ENCODE measurements at regions not wholly inside any gene's neighbourhood (a gene's known extent, or its start where the extent isn't known, plus 50 kb on each side); places are given as distances from the start of the nearest gene placed in this dataset.

DNA sequence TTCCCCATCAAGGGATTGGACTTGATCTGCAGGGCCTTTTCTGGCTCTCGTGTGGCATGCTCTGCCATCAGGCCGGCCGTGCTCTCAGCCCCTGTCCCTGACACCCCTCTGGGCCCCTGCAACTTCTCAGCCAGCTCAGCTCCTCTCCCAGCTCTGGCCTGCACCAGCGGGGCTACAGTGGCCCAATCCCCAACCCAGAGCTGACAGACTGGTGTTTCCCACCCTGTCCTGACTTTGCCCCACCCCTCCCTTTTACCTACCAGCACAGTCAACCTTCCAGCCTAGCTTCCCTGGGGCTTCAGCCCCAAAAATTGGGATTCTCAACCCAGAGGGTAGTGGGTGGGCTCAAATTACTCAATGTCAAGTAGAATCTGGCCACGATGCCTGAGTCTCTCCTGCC, 149.3 kb downstream of the SYF2 start:
- Histone ChIP-seq H3K4me1 (ENCODE audit: control insufficient read depth, insufficient read depth, low read length) (no peaks in the 10 kb centered on the region), H3K4me3 (ENCODE audit: insufficient read depth, low read depth, low read length) (no peak overlapping the region), H3K36me3 (ENCODE audit: control insufficient read depth, insufficient read depth, low read length) (no peaks in the 10 kb centered on the region), H3K4ac (ENCODE audit: low read depth, low read length) (no peak overlapping the region), H2BK15ac (ENCODE audit: low read depth, low read length) (no peak overlapping the region), H2BK5ac (ENCODE audit: low read depth, low read length, poor library complexity, severe bottlenecking) (no peak overlapping the region), H2AK9ac (replicated peaks; ENCODE audit: low read depth, low read length, poor library complexity) (no peak overlapping the region), H2AK5ac (ENCODE audit: low read depth, low read length) (no peak overlapping the region), H3K4me2 (ENCODE audit: low read depth, low read length) (no peak overlapping the region), H4K8ac (ENCODE audit: low read depth in 2 of 2, low read length in 2 of 2) (no peak overlapping the region), H4K91ac (ENCODE audit: insufficient read depth, low read depth, low read length) (no peak overlapping the region), H4K5ac (ENCODE audit: low read depth, low read length) (no peak overlapping the region), H3K18ac (ENCODE audit: low read depth, low read length) (no peak overlapping the region), H3K9me3 (ENCODE audit: control insufficient read depth, insufficient read depth, low read length) (0 out of 2 replicates have a peak, but pooled peaks cover 2% of the 10 kb centered on the region), H3K27ac (ENCODE audit: insufficient read depth, low read length) (no peak overlapping the region), H2BK20ac (ENCODE audit: low read depth, low read length) (no peak overlapping the region), H2AFZ (replicated peaks; ENCODE audit: low read length, poor library complexity) (no peak overlapping the region), H3K23ac (ENCODE audit: low read depth, low read length) (no peak overlapping the region), H3K56ac (ENCODE audit: extremely low read depth, insufficient read depth, low read length) (no peak overlapping the region), H4K20me1 (ENCODE audit: insufficient read depth, low read length) (no peaks in the 10 kb centered on the region; the same call in 1 of the 2 replicates), H2BK120ac (ENCODE audit: low read depth, low read length) (no peak overlapping the region), H3K79me1 (ENCODE audit: low read depth in 1 of 2, low read length in 2 of 2) (no peaks in the 10 kb centered on the region), H3K27me3 (ENCODE audit: control insufficient read depth, insufficient read depth, low read length) (peaks cover 58% of the 10 kb centered on the region), H3K9me1 (ENCODE audit: insufficient read depth, low read length) (no peaks in the 10 kb centered on the region), H3K14ac (replicated peaks; ENCODE audit: low read depth, low read length) (no peak overlapping the region), H3K9ac (ENCODE audit: low read depth, low read length) (no peak overlapping the region)
- DNase-seq (no peak), ATAC-seq (ENCODE audit: low read depth) (no peak)
- intact Hi-C loops (cut with micrococcal nuclease) (no loop called here), dilution Hi-C loops (cut with HindIII; ENCODE audit: low sequenced_read_pairs, unreplicated experiment) (no loop called here), in situ Hi-C loops (cut with MboI; ENCODE audit: low sequenced_read_pairs) (no loop called here)
- BruUV-seq (replicated peaks), result no TSS peak
- TF ChIP-seq MXI1 (IDR thresholded peaks at IDR 0.05; ENCODE audit: borderline replicate concordance, low read depth, low read length) (no peak), MAFK (IDR thresholded peaks at IDR 0.05; ENCODE audit: low read depth, low read length) (no peak), RCOR1 (IDR thresholded peaks at IDR 0.05; ENCODE audit: insufficient replicate concordance, low read length) (no peak), NFE2L2 (IDR thresholded peaks at IDR 0.05; ENCODE audit: low read depth, low read length) (no peak), CHD1 (IDR thresholded peaks at IDR 0.05; ENCODE audit: low read depth, low read length) (no peak), RFX5 (IDR thresholded peaks at IDR 0.05; ENCODE audit: low read depth, low read length) (no peak), SMC3 (IDR thresholded peaks at IDR 0.05; ENCODE audit: low read depth, low read length) (no peak), POLR2A (IDR thresholded peaks at IDR 0.05; ENCODE audit: low read depth, low read length) (no peak), RAD21 (IDR thresholded peaks at IDR 0.05; ENCODE audit: low read length) (no peak), FOS (IDR thresholded peaks at IDR 0.05; ENCODE audit: low read depth, low read length) (no peak), CEBPB (IDR thresholded peaks at IDR 0.05; ENCODE audit: low read depth, low read length) (no peak), BHLHE40 (IDR thresholded peaks at IDR 0.05; ENCODE audit: low read depth, low read length) (no peak), MAZ (IDR thresholded peaks at IDR 0.05; ENCODE audit: borderline replicate concordance, low read depth, low read length) (no peak)
- TF ChIP-seq, protein P1, sequence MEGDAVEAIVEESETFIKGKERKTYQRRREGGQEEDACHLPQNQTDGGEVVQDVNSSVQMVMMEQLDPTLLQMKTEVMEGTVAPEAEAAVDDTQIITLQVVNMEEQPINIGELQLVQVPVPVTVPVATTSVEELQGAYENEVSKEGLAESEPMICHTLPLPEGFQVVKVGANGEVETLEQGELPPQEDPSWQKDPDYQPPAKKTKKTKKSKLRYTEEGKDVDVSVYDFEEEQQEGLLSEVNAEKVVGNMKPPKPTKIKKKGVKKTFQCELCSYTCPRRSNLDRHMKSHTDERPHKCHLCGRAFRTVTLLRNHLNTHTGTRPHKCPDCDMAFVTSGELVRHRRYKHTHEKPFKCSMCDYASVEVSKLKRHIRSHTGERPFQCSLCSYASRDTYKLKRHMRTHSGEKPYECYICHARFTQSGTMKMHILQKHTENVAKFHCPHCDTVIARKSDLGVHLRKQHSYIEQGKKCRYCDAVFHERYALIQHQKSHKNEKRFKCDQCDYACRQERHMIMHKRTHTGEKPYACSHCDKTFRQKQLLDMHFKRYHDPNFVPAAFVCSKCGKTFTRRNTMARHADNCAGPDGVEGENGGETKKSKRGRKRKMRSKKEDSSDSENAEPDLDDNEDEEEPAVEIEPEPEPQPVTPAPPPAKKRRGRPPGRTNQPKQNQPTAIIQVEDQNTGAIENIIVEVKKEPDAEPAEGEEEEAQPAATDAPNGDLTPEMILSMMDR (conservative IDR thresholded peaks at IDR 0.05; ENCODE audit: low read depth, low read length), result no peak
- TF ChIP-seq, protein P2, sequence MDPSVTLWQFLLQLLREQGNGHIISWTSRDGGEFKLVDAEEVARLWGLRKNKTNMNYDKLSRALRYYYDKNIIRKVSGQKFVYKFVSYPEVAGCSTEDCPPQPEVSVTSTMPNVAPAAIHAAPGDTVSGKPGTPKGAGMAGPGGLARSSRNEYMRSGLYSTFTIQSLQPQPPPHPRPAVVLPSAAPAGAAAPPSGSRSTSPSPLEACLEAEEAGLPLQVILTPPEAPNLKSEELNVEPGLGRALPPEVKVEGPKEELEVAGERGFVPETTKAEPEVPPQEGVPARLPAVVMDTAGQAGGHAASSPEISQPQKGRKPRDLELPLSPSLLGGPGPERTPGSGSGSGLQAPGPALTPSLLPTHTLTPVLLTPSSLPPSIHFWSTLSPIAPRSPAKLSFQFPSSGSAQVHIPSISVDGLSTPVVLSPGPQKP (IDR thresholded peaks at IDR 0.05; ENCODE audit: borderline replicate concordance, low read depth, low read length), result no peak
- TF ChIP-seq, protein P3, sequence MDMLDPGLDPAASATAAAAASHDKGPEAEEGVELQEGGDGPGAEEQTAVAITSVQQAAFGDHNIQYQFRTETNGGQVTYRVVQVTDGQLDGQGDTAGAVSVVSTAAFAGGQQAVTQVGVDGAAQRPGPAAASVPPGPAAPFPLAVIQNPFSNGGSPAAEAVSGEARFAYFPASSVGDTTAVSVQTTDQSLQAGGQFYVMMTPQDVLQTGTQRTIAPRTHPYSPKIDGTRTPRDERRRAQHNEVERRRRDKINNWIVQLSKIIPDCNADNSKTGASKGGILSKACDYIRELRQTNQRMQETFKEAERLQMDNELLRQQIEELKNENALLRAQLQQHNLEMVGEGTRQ (IDR thresholded peaks at IDR 0.05; ENCODE audit: low read depth, low read length), result no peak
- ChIA-PET POLR2A (ENCODE audit: unreplicated experiment) (no interaction called here), CTCF (no interaction called here)
- 46% methylated on average over 3 of the region's 5 CpGs; no CpG with 5 or more reads in 1 of the 2 experiments for WGBS, 2 experiments (ENCODE audit: extremely low coverage in 2 of 2, insufficient read length in 1 of 2)

Data from IMR-90 (cell line).